GM13976 (cell line): ENCODE measurements at regions not wholly inside any gene's neighbourhood (a gene's known extent, or its start where the extent isn't known, plus 50 kb on each side); places are given as distances from the start of the nearest gene placed in this dataset.

Source experiments
- DNase-seq: peaks from one replicate; pipeline ENCODE4 v3.0.0; 2012; ENCODE audit warnings: low spot score
- in situ Hi-C: fragments of 300-500 bp; cut with MboI; formaldehyde crosslinking; loops from one replicate; pipeline ENCODE4 v1.12.0; 2022; ENCODE audit warnings: low sequenced_read_pairs, mixed read lengths, inconsistent platforms; ENCODE audit not compliant: unreplicated experiment
- TF ChIP-seq, protein P1 (sequence below): IDR thresholded peaks from 2 replicates; pipeline ENCODE4 v1.5.1; 2012; ENCODE audit warnings: borderline replicate concordance, mild to moderate bottlenecking; ENCODE audit not compliant: insufficient read depth; ENCODE audit errors: extremely low read depth, missing control alignments, control extremely low read depth

DNA sequence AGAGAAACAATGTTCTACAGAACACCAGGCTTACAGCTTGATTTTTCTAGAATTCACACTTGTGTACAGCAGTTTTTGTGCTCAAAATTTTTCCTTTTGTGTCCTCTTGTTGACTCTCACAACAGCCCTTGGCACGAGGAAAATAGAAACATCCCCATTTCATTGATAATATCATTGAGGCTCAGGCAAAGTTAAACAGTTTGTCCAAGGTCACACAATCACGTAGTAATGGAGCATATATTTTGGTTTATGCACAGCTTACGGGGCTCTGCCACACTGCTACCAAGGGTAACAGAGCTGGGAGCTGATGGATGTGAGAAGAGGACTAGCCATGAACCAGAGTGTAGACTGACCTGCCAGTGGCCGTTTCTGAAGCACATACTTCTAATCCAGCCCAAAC lies 292.0 kb downstream of the FZD1 start:
- in situ Hi-C loops: no loop called here
- TF ChIP-seq, protein P1, sequence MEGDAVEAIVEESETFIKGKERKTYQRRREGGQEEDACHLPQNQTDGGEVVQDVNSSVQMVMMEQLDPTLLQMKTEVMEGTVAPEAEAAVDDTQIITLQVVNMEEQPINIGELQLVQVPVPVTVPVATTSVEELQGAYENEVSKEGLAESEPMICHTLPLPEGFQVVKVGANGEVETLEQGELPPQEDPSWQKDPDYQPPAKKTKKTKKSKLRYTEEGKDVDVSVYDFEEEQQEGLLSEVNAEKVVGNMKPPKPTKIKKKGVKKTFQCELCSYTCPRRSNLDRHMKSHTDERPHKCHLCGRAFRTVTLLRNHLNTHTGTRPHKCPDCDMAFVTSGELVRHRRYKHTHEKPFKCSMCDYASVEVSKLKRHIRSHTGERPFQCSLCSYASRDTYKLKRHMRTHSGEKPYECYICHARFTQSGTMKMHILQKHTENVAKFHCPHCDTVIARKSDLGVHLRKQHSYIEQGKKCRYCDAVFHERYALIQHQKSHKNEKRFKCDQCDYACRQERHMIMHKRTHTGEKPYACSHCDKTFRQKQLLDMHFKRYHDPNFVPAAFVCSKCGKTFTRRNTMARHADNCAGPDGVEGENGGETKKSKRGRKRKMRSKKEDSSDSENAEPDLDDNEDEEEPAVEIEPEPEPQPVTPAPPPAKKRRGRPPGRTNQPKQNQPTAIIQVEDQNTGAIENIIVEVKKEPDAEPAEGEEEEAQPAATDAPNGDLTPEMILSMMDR: no peak
- DNase-seq: no peak

DNA sequence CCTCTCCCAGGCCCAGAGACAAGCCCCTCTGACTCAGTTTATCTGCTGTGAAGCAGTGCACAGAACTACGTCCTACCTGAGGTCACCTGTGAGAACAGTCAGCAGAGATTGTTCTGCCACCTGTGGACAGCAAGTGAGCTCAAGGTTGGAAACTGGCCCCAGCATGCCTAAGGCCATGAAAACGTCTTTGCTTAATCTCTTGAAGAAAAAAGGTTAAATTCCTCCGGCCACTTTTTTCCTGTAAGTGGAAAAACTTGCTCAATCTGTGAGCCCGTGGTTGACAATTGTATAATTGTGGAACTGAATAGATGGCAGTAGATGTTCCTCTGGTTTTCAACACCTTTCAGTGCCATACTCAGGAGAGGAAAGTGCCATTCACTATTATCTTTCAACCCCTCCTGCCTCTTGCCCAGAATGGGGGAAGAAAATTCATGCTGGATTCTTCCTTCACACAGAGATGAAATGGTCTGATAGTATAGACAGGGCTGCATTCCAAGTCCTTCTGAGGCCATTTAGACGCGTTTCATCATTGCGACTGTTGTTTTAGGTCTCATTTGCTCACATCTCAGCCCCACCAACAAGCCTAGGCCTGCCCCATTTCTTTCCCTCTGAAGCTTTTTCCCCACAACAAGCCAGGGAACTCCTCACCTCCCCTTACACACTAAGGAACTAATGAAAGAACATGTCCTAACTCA lies 292.9 kb downstream of the FZD1 start:
- DNase-seq: no peak
- TF ChIP-seq, protein P1: no peak
- in situ Hi-C loops: no loop called here

DNA sequence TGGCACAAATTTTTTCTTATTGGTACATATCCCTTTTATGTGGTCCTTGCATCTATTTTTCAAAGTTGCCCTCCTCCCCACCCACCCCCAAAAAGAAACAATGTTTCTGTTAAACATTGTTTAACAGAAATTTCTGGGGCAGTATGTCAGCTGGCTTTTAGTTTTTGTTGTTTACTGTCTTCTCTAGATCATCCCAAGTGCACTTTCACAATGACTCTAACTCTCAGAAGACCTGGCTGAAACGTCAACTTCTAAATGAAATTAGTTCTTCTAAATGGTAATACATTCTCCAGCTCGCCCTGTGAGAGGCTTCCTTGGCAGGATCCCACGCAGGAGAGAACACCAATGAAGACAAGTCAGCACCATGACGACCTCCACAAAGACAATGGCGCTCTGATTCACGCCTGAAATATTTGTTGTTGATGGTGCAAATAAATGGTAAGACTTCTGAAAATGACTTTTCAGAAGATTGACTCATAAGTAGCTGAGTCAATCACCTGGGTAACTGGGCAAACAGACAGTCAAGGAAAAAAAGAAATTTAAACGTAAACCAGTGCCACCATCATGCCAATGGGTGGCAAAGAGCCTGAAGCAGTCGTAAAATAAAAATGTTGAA lies 293.7 kb downstream of the FZD1 start:
- peak; percentile 25 for DNase-seq
- in situ Hi-C loops: no loop called here
- TF ChIP-seq, protein P1: no peak

DNA sequence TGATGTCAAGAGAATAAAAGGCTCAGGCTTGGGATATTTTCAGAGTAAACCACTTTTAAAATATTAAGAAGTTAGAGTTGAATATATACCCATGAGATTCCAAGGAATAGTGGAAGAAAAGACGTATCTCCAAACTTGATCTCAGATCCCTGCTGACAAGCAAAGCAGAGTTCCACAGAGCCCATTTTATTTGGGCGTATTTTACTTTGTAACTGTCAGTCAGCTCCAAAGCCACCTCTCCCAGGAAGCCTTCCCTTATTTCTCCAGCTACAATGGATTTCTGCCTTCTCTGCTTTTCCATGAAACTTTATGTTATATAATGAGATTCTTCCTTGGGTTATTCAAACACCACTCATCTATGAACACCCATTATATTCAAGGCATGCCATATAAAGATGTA lies 295.7 kb downstream of the FZD1 start:
- TF ChIP-seq, protein P1: no peak
- no peak for DNase-seq
- in situ Hi-C loops: no loop called here

DNA sequence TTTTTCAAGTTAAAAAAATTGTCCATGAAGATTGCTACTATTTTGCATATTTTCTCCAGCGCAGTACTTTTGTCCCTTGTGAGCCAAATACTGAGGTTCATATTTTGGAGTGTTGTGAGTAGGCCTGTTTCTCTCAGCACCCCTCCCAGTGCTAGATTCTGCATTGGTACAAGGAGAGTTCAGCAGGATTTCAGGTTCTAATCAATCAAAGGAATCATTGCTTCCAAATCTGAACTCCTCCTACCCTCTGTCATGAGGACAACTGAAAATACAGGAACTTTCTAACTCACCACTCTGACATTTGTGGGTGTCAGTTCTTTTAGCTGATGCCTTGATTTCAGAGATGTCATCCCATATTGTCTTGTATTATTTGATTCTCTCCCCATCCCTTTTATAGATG lies 299.9 kb downstream of the FZD1 start:
- DNase-seq: no peak
- TF ChIP-seq, protein P1: no peak
- in situ Hi-C loops: no loop called here

DNA sequence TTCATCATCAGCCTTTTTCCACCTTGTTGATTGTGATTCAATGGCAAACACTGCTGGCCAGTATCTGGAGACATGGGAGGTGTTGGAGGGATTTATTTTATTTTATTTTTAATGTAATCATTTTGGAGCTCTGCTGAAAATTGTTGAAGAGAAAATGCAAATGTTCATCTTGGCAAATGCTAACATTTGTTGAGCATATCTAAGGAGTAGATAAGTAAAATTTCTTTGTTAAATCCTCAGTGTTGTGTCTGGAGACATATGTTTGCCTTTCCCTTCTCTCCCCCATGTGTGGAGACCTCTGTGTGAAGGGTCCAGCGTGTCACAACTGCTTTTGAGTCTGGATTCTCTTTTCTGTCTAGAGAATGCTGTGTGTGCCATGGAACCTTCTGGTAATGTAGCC lies 300.3 kb downstream of the FZD1 start:
- no peak for DNase-seq
- TF ChIP-seq, protein P1: no peak
- in situ Hi-C loops: no loop called here
